ENCODE measurements at regions not wholly inside any gene's neighbourhood (a gene's known extent, or its start where the extent isn't known, plus 50 kb on each side); places are given as distances from the start of the nearest gene placed in this dataset.

GRCh38 chr1:87918398-87918797 is 589.7 kb downstream of the LMO4 start:
- no peak for DNase-seq (ENCODE audit: low spot score in 2 of 2)
- TF ChIP-seq EP300 (IDR thresholded peaks at IDR 0.05), result no peak
- TF ChIP-seq CTCF (IDR thresholded peaks at IDR 0.05), result no peak
- TF ChIP-seq POLR2A (IDR thresholded peaks at IDR 0.05), result no peak
- Histone ChIP-seq H3K4me1 (no peaks in the 10 kb centered on the region), H3K9me3 (peaks cover 0 to 13% (median 0%) of the 10 kb centered on the region in 4 donors), H3K27me3 (no peaks in the 10 kb centered on the region), H3K27ac (peak overlapping the region in 1 of 4 donors; percentile 52), H3K36me3 (no peaks in the 10 kb centered on the region), H3K4me3 (no peak overlapping the region)
- WGBS, 2 donors, result 32 to 55% methylated on average over 1 of the region's 1 CpG

GRCh38 chr1:87922885-87923284 is 594.2 kb downstream of the LMO4 start:
- H3K4me3 ChIP-seq, result no peak overlapping the region
- no peaks in the 10 kb centered on the region for H3K36me3 ChIP-seq
- no peaks in the 10 kb centered on the region for H3K9me3 ChIP-seq
- H3K27ac ChIP-seq, result no peak overlapping the region
- H3K4me1 ChIP-seq, result no peaks in the 10 kb centered on the region
- WGBS, 2 donors, result 90 to 92% methylated on average over 2 of the region's 2 CpGs
- DNase-seq (ENCODE audit: low spot score in 2 of 2), result no peak
- no peaks in the 10 kb centered on the region for H3K27me3 ChIP-seq
- TF ChIP-seq EP300 (IDR thresholded peaks at IDR 0.05), result no peak
- TF ChIP-seq CTCF (IDR thresholded peaks at IDR 0.05), result no peak
- TF ChIP-seq POLR2A (IDR thresholded peaks at IDR 0.05), result no peak

- Histone ChIP-seq H3K27me3 (no peaks in the 10 kb centered on the region), H3K27ac (no peak overlapping the region), H3K4me1 (no peaks in the 10 kb centered on the region), H3K4me3 (no peak overlapping the region), H3K9me3 (peaks cover 0 to 9% (median 0%) of the 10 kb centered on the region in 4 donors), H3K36me3 (no peaks in the 10 kb centered on the region)
- DNase-seq (ENCODE audit: low spot score in 2 of 2), result no peak
- 97% methylated on average over 3 of the region's 3 CpGs for WGBS, 2 donors
- no peak for TF ChIP-seq EP300 (IDR thresholded peaks at IDR 0.05)
- no peak for TF ChIP-seq POLR2A (IDR thresholded peaks at IDR 0.05)
- no peak for TF ChIP-seq CTCF (IDR thresholded peaks at IDR 0.05)
These were observed 597.6 kb downstream of the LMO4 start for GRCh38 chr1:87926131-87926830.

GRCh38 chr1:87926921-87927320 is 598.2 kb downstream of the LMO4 start:
- 39 to 62% methylated on average over 1 of the region's 1 CpG for WGBS, 2 donors
- no peak overlapping the region for H3K4me3 ChIP-seq

More at GRCh38 chr1:87926921-87927320, 598.2 kb downstream of the LMO4 start:
- Histone ChIP-seq H3K4me1 (no peaks in the 10 kb centered on the region), H3K9me3 (peaks cover 0 to 9% (median 0%) of the 10 kb centered on the region in 4 donors), H3K27me3 (no peaks in the 10 kb centered on the region), H3K27ac (no peak overlapping the region), H3K36me3 (no peaks in the 10 kb centered on the region)
- no peak for DNase-seq (ENCODE audit: low spot score in 2 of 2)
- TF ChIP-seq POLR2A (IDR thresholded peaks at IDR 0.05), result no peak
- no peak for TF ChIP-seq EP300 (IDR thresholded peaks at IDR 0.05)
- TF ChIP-seq CTCF (IDR thresholded peaks at IDR 0.05), result no peak
